GM04503 (cell line): ENCODE measurements at regions not wholly inside any gene's neighbourhood (a gene's known extent, or its start where the extent isn't known, plus 50 kb on each side); places are given as distances from the start of the nearest gene placed in this dataset.
A peak's percentile ranks its signal among the peaks of the same experiment; 100 is the strongest.

ENCODE experiments used
- DNase-seq: peaks from one replicate; pipeline ENCODE4 v3.0.0-alpha.2; 2012; ENCODE audit warnings: low read depth

- DNase-seq: no peak
Measured at GRCh38 chr2:234306426-234307173, 190.3 kb downstream of the ARL4C start.

GRCh38 chr2:234305846-234306245, 191.0 kb downstream of the ARL4C start:
- no peak for DNase-seq

- DNase-seq: no peak
Measured at GRCh38 chr2:234304950-234305349, 191.9 kb downstream of the ARL4C start.

GRCh38 chr2:234302664-234302991, 194.3 kb downstream of the ARL4C start:
- no peak for DNase-seq

- DNase-seq: no peak
Measured at GRCh38 chr2:234300932-234301823, 195.7 kb downstream of the ARL4C start.

- no peak for DNase-seq
Measured at GRCh38 chr2:234300391-234300925, 196.4 kb downstream of the ARL4C start.

- no peak for DNase-seq
Measured at GRCh38 chr2:234298918-234299317, 198.0 kb downstream of the ARL4C start.

- DNase-seq: no peak
Measured at GRCh38 chr2:234296991-234297390, 199.9 kb downstream of the ARL4C start.

GRCh38 chr2:234293973-234294372, 202.9 kb downstream of the ARL4C start:
- no peak for DNase-seq

GRCh38 chr2:234292962-234293243, 204.0 kb downstream of the ARL4C start:
- no peak for DNase-seq

GRCh38 chr2:234292205-234292961, 204.5 kb downstream of the ARL4C start:
- DNase-seq: no peak

GRCh38 chr2:234291765-234292204, 205.1 kb downstream of the ARL4C start:
- peak; percentile 62 for DNase-seq

- DNase-seq: no peak
Measured at GRCh38 chr2:234290671-234291070, 206.2 kb downstream of the ARL4C start.

GRCh38 chr2:234289834-234290590, 206.9 kb downstream of the ARL4C start:
- DNase-seq: peak; percentile 49

GRCh38 chr2:234288974-234289455, 207.9 kb downstream of the ARL4C start:
- DNase-seq: no peak

- no peak for DNase-seq
Measured at GRCh38 chr2:234287650-234288049, 209.2 kb downstream of the ARL4C start.

GRCh38 chr2:234286956-234287355, 209.9 kb downstream of the ARL4C start:
- no peak for DNase-seq

- no peak for DNase-seq
Measured at GRCh38 chr2:234286118-234286598, 210.7 kb downstream of the ARL4C start.

GRCh38 chr2:234285541-234285940, 211.3 kb downstream of the ARL4C start:
- no peak for DNase-seq

- DNase-seq: no peak
Measured at GRCh38 chr2:234279637-234280036, 217.2 kb downstream of the ARL4C start.

- no peak for DNase-seq
Measured at GRCh38 chr2:234278556-234279255, 218.2 kb downstream of the ARL4C start.
